ENCODE measurements at regions not wholly inside any gene's neighbourhood (a gene's known extent, or its start where the extent isn't known, plus 50 kb on each side); places are given as distances from the start of the nearest gene placed in this dataset.

GRCh38 chr22:48513446-48513845, 1314.2 kb downstream of the BRD1 start:
- Histone ChIP-seq H3K4me1 (ENCODE audit: control insufficient read depth, insufficient read depth, low read length) (no peaks in the 10 kb centered on the region), H3K4me3 (ENCODE audit: low read length in 2 of 2) (no peak overlapping the region), H3K36me3 (ENCODE audit: control insufficient read depth in 2 of 2, insufficient read depth in 2 of 2, low read length in 2 of 2) (no peaks in the 10 kb centered on the region), H3K27ac (ENCODE audit: low read length) (no peak overlapping the region), H3K9me3 (ENCODE audit: control insufficient read depth in 2 of 2, low read length in 2 of 2) (no peaks in the 10 kb centered on the region), H3K9ac (ENCODE audit: low read length in 2 of 2) (no peak overlapping the region), H3K27me3 (ENCODE audit: control insufficient read depth in 1 of 2, insufficient read depth in 2 of 2, low read length in 2 of 2) (no peaks in the 10 kb centered on the region)

GRCh38 chr22:48511781-48512327, 1315.8 kb downstream of the BRD1 start:
- Histone ChIP-seq H3K4me3 (ENCODE audit: low read length in 2 of 2) (no peak overlapping the region), H3K9me3 (ENCODE audit: control insufficient read depth in 2 of 2, low read length in 2 of 2) (no peaks in the 10 kb centered on the region), H3K9ac (ENCODE audit: low read length in 2 of 2) (no peak overlapping the region), H3K27me3 (ENCODE audit: control insufficient read depth in 1 of 2, insufficient read depth in 2 of 2, low read length in 2 of 2) (peaks cover 0 to 3% of the 10 kb centered on the region in 2 donors), H3K36me3 (ENCODE audit: control insufficient read depth in 2 of 2, insufficient read depth in 2 of 2, low read length in 2 of 2) (no peaks in the 10 kb centered on the region), H3K4me1 (ENCODE audit: control insufficient read depth, insufficient read depth, low read length) (no peaks in the 10 kb centered on the region), H3K27ac (ENCODE audit: low read length) (no peak overlapping the region)

- H3K27me3 ChIP-seq (ENCODE audit: control insufficient read depth in 1 of 2, insufficient read depth in 2 of 2, low read length in 2 of 2): peaks cover 3 to 5% of the 10 kb centered on the region in 2 donors
- H3K4me1 ChIP-seq (ENCODE audit: control insufficient read depth, insufficient read depth, low read length): no peaks in the 10 kb centered on the region
- H3K36me3 ChIP-seq (ENCODE audit: control insufficient read depth in 2 of 2, insufficient read depth in 2 of 2, low read length in 2 of 2): no peaks in the 10 kb centered on the region
- H3K4me3 ChIP-seq (ENCODE audit: low read length in 2 of 2): no peak overlapping the region
- no peaks in the 10 kb centered on the region for H3K9me3 ChIP-seq (ENCODE audit: control insufficient read depth in 2 of 2, low read length in 2 of 2)
- no peak overlapping the region for H3K27ac ChIP-seq (ENCODE audit: low read length)
- H3K9ac ChIP-seq (ENCODE audit: low read length in 2 of 2): no peak overlapping the region
Measured at GRCh38 chr22:48511211-48511610, 1316.5 kb downstream of the BRD1 start.

- no peaks in the 10 kb centered on the region for H3K36me3 ChIP-seq (ENCODE audit: control insufficient read depth in 2 of 2, insufficient read depth in 2 of 2, low read length in 2 of 2)
- no peaks in the 10 kb centered on the region for H3K9me3 ChIP-seq (ENCODE audit: control insufficient read depth in 2 of 2, low read length in 2 of 2)
- no peak overlapping the region for H3K4me3 ChIP-seq (ENCODE audit: low read length in 2 of 2)
- H3K27me3 ChIP-seq (ENCODE audit: control insufficient read depth in 1 of 2, insufficient read depth in 2 of 2, low read length in 2 of 2): peaks cover 3 to 5% of the 10 kb centered on the region in 2 donors
- no peaks in the 10 kb centered on the region for H3K4me1 ChIP-seq (ENCODE audit: control insufficient read depth, insufficient read depth, low read length)
- H3K27ac ChIP-seq (ENCODE audit: low read length): no peak overlapping the region
- no peak overlapping the region for H3K9ac ChIP-seq (ENCODE audit: low read length in 2 of 2)
Measured at GRCh38 chr22:48510599-48510998, 1317.1 kb downstream of the BRD1 start.

- Histone ChIP-seq H3K4me1 (ENCODE audit: control insufficient read depth, insufficient read depth, low read length) (no peaks in the 10 kb centered on the region), H3K36me3 (ENCODE audit: control insufficient read depth in 2 of 2, insufficient read depth in 2 of 2, low read length in 2 of 2) (no peaks in the 10 kb centered on the region), H3K9me3 (ENCODE audit: control insufficient read depth in 2 of 2, low read length in 2 of 2) (no peaks in the 10 kb centered on the region), H3K27me3 (ENCODE audit: control insufficient read depth in 1 of 2, insufficient read depth in 2 of 2, low read length in 2 of 2) (peaks cover 3 to 8% of the 10 kb centered on the region in 2 donors), H3K9ac (ENCODE audit: low read length in 2 of 2) (no peak overlapping the region), H3K4me3 (ENCODE audit: low read length in 2 of 2) (no peak overlapping the region), H3K27ac (ENCODE audit: low read length) (no peak overlapping the region)
Measured at GRCh38 chr22:48507595-48508350, 1319.9 kb downstream of the BRD1 start.

- Histone ChIP-seq H3K36me3 (ENCODE audit: control insufficient read depth in 2 of 2, insufficient read depth in 2 of 2, low read length in 2 of 2) (no peaks in the 10 kb centered on the region), H3K27me3 (ENCODE audit: control insufficient read depth in 1 of 2, insufficient read depth in 2 of 2, low read length in 2 of 2) (peaks cover 3 to 8% of the 10 kb centered on the region in 2 donors), H3K4me1 (ENCODE audit: control insufficient read depth, insufficient read depth, low read length) (no peaks in the 10 kb centered on the region), H3K4me3 (ENCODE audit: low read length in 2 of 2) (no peak overlapping the region), H3K27ac (ENCODE audit: low read length) (no peak overlapping the region), H3K9ac (ENCODE audit: low read length in 2 of 2) (no peak overlapping the region), H3K9me3 (ENCODE audit: control insufficient read depth in 2 of 2, low read length in 2 of 2) (no peaks in the 10 kb centered on the region)
Measured at GRCh38 chr22:48507171-48507570, 1320.5 kb downstream of the BRD1 start.

- Histone ChIP-seq H3K27ac (ENCODE audit: low read length) (no peak overlapping the region), H3K9me3 (ENCODE audit: control insufficient read depth in 2 of 2, low read length in 2 of 2) (no peaks in the 10 kb centered on the region), H3K27me3 (ENCODE audit: control insufficient read depth in 1 of 2, insufficient read depth in 2 of 2, low read length in 2 of 2) (peaks cover 3 to 8% of the 10 kb centered on the region in 2 donors), H3K4me1 (ENCODE audit: control insufficient read depth, insufficient read depth, low read length) (no peaks in the 10 kb centered on the region), H3K36me3 (ENCODE audit: control insufficient read depth in 2 of 2, insufficient read depth in 2 of 2, low read length in 2 of 2) (no peaks in the 10 kb centered on the region), H3K4me3 (ENCODE audit: low read length in 2 of 2) (no peak overlapping the region), H3K9ac (ENCODE audit: low read length in 2 of 2) (no peak overlapping the region)
Measured at GRCh38 chr22:48506506-48507145, 1321.0 kb downstream of the BRD1 start.

- H3K27me3 ChIP-seq (ENCODE audit: control insufficient read depth in 1 of 2, insufficient read depth in 2 of 2, low read length in 2 of 2): peaks cover 3 to 10% of the 10 kb centered on the region in 2 donors
- no peak overlapping the region for H3K9ac ChIP-seq (ENCODE audit: low read length in 2 of 2)
- H3K9me3 ChIP-seq (ENCODE audit: control insufficient read depth in 2 of 2, low read length in 2 of 2): no peaks in the 10 kb centered on the region
Measured at GRCh38 chr22:48505891-48506290, 1321.8 kb downstream of the BRD1 start.

GRCh38 chr22:48504519-48505140, 1323.0 kb downstream of the BRD1 start:
- Histone ChIP-seq H3K9me3 (ENCODE audit: control insufficient read depth in 2 of 2, low read length in 2 of 2) (no peaks in the 10 kb centered on the region), H3K9ac (ENCODE audit: low read length in 2 of 2) (no peak overlapping the region), H3K27ac (ENCODE audit: low read length) (no peak overlapping the region), H3K27me3 (ENCODE audit: control insufficient read depth in 1 of 2, insufficient read depth in 2 of 2, low read length in 2 of 2) (peaks cover 3 to 12% of the 10 kb centered on the region in 2 donors), H3K4me3 (ENCODE audit: low read length in 2 of 2) (no peak overlapping the region), H3K36me3 (ENCODE audit: control insufficient read depth in 2 of 2, insufficient read depth in 2 of 2, low read length in 2 of 2) (no peaks in the 10 kb centered on the region), H3K4me1 (ENCODE audit: control insufficient read depth, insufficient read depth, low read length) (no peaks in the 10 kb centered on the region)

More at GRCh38 chr22:48505891-48506290, 1321.8 kb downstream of the BRD1 start:
- Histone ChIP-seq H3K4me1 (ENCODE audit: control insufficient read depth, insufficient read depth, low read length) (no peaks in the 10 kb centered on the region), H3K27ac (ENCODE audit: low read length) (no peak overlapping the region), H3K36me3 (ENCODE audit: control insufficient read depth in 2 of 2, insufficient read depth in 2 of 2, low read length in 2 of 2) (no peaks in the 10 kb centered on the region), H3K4me3 (ENCODE audit: low read length in 2 of 2) (no peak overlapping the region)

- H3K9me3 ChIP-seq (ENCODE audit: control insufficient read depth in 2 of 2, low read length in 2 of 2): no peaks in the 10 kb centered on the region
- H3K4me1 ChIP-seq (ENCODE audit: control insufficient read depth, insufficient read depth, low read length): no peaks in the 10 kb centered on the region
- peaks cover 3 to 12% of the 10 kb centered on the region in 2 donors for H3K27me3 ChIP-seq (ENCODE audit: control insufficient read depth in 1 of 2, insufficient read depth in 2 of 2, low read length in 2 of 2)
- no peak overlapping the region for H3K4me3 ChIP-seq (ENCODE audit: low read length in 2 of 2)
- no peak overlapping the region for H3K27ac ChIP-seq (ENCODE audit: low read length)
- no peaks in the 10 kb centered on the region for H3K36me3 ChIP-seq (ENCODE audit: control insufficient read depth in 2 of 2, insufficient read depth in 2 of 2, low read length in 2 of 2)
- H3K9ac ChIP-seq (ENCODE audit: low read length in 2 of 2): no peak overlapping the region
Measured at GRCh38 chr22:48503876-48504275, 1323.8 kb downstream of the BRD1 start.

Data from stomach smooth muscle (tissue), 2 donors.